Suprapubic skin (tissue), 4 donors: ENCODE measurements at regions not wholly inside any gene's neighbourhood (a gene's known extent, or its start where the extent isn't known, plus 50 kb on each side); places are given as distances from the start of the nearest gene placed in this dataset.

Experiments used
- DNase-seq, 2 donors: peaks; one replicate each; pipeline ENCODE4 v3.0.0-alpha.2; 2019; ENCODE audit warnings: low spot score in 2 of 2
- H3K27ac ChIP-seq: fragments of 200-600 bp; sonication (generic); one replicate; pipeline ENCODE4 v1.5.1; 2019
- H3K27me3 ChIP-seq: fragments of 200-600 bp; sonication (generic); one replicate; pipeline ENCODE4 v1.5.1; 2019
- H3K36me3 ChIP-seq: fragments of 200-600 bp; sonication (generic); one replicate; pipeline ENCODE4 v1.5.1; 2019
- H3K4me1 ChIP-seq: fragments of 200-600 bp; sonication (generic); one replicate; pipeline ENCODE4 v1.5.1; 2019
- H3K4me3 ChIP-seq: fragments of 200-600 bp; sonication (generic); one replicate; pipeline ENCODE4 v1.5.1; 2019; ENCODE audit warnings: mild to moderate bottlenecking
- H3K9me3 ChIP-seq: fragments of 200-600 bp; sonication (generic); one replicate; pipeline ENCODE4 v1.5.1; 2019
- EP300 ChIP-seq: sonication (generic); formaldehyde crosslinking; IDR thresholded peaks from one replicate; pipeline ENCODE4 v1.6.1; 2017; ENCODE audit warnings: antibody characterized with exemption
- POLR2A ChIP-seq, 2 donors: fragments of 450-650 bp; IDR thresholded peaks; one replicate each; pipeline ENCODE4 v1.6.1; 2017; ENCODE audit warnings: antibody characterized with exemption in 2 of 2, mild to moderate bottlenecking in 2 of 2, moderate library complexity in 2 of 2
- POLR2AphosphoS5 ChIP-seq, 3 donors: sonication (generic); formaldehyde crosslinking; IDR thresholded peaks; one replicate each; pipeline ENCODE4 v1.6.1; 2017; ENCODE audit warnings: antibody characterized with exemption in 3 of 3
- WGBS: methylation state at CpG from one replicate; pipeline ENCODE4 v1.1.5; 2018; 5-methylcytosine and 5-hydroxymethylcytosine counted together
- TF ChIP-seq, protein P1 (sequence below), 2 donors: fragments of 200-600 bp in 1 of 2; fragments of 450-650 bp in 1 of 2; sonication (generic) in 1 of 2; IDR thresholded peaks; one replicate each; pipeline ENCODE4 v1.5.1; 2016 to 2019; ENCODE audit warnings: antibody characterized with exemption in 2 of 2, mild to moderate bottlenecking in 1 of 2, moderate library complexity in 1 of 2

DNA sequence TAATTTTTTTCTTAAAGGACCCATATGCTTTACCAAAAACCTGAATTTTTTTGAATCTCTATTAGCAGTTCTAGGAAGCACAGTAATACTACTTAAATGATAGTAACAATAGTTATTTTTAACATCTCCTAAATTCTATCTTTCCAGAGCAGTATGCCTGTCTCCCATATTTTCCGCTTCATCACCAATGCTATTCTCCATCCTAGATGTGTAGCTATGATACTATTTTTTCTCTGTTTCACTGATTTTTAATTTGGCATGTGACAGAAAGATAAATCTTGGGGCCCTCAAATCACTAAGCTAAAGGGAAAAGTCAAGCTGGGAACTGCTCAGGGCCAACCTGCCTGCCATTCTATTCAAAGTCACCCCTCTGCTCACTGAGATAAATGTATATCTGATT, 102.3 kb upstream of the HMCN1 start:
- H3K4me3 ChIP-seq, result no peak overlapping the region
- no peak overlapping the region for H3K27ac ChIP-seq
- no peaks in the 10 kb centered on the region for H3K9me3 ChIP-seq
- H3K4me1 ChIP-seq, result no peaks in the 10 kb centered on the region
- WGBS, result 98% methylated on average over 1 of the region's 1 CpG
- H3K27me3 ChIP-seq, result no peaks in the 10 kb centered on the region
- no peak for DNase-seq
- H3K36me3 ChIP-seq, result no peaks in the 10 kb centered on the region
- TF ChIP-seq, protein P1, sequence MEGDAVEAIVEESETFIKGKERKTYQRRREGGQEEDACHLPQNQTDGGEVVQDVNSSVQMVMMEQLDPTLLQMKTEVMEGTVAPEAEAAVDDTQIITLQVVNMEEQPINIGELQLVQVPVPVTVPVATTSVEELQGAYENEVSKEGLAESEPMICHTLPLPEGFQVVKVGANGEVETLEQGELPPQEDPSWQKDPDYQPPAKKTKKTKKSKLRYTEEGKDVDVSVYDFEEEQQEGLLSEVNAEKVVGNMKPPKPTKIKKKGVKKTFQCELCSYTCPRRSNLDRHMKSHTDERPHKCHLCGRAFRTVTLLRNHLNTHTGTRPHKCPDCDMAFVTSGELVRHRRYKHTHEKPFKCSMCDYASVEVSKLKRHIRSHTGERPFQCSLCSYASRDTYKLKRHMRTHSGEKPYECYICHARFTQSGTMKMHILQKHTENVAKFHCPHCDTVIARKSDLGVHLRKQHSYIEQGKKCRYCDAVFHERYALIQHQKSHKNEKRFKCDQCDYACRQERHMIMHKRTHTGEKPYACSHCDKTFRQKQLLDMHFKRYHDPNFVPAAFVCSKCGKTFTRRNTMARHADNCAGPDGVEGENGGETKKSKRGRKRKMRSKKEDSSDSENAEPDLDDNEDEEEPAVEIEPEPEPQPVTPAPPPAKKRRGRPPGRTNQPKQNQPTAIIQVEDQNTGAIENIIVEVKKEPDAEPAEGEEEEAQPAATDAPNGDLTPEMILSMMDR (IDR thresholded peaks at IDR 0.05), result no peak
- TF ChIP-seq POLR2A (IDR thresholded peaks at IDR 0.05) (no peak), EP300 (no peak), POLR2AphosphoS5 (IDR thresholded peaks at IDR 0.05) (no peak)

DNA sequence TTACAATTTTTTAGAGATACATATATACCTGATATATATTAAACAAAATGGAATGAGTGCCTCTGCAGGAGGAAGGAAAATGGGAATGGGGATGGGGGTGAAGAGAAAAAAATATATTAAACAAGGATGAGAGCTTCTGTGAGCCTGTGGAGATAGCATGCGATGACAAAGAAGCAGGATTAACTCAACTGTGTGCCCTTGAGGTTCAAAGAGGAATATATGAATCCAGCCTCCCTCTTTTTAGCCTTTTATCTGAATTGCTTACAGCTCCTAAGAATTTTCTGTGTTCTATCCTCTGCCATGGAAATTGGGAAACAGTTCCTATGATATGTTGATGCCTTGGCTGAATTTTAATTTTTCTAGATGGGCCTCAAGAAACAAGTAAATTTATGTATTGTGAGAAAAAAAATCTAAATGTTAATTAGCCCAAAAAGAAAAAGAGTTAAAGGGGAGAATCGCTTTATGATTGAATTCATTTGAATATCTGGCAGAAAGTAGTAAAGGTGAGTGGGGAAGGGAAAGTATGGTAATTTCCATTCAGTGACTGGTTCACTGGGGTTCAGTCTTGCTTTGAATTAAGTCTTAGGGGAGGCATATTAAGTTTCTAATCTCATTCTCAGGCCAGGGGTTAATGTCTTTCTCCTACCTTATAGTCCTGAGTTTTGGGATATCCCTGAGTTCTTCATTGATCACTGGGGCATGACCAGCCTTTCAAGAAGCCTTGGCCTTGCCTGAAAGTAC, 106.3 kb upstream of the HMCN1 start:
- Histone ChIP-seq H3K4me1 (no peaks in the 10 kb centered on the region), H3K9me3 (no peaks in the 10 kb centered on the region), H3K27ac (no peak overlapping the region), H3K36me3 (no peaks in the 10 kb centered on the region), H3K27me3 (no peaks in the 10 kb centered on the region), H3K4me3 (no peak overlapping the region)
- no peak for DNase-seq
- TF ChIP-seq EP300 (no peak), POLR2AphosphoS5 (IDR thresholded peaks at IDR 0.05) (no peak), POLR2A (IDR thresholded peaks at IDR 0.05) (no peak)
- TF ChIP-seq, protein P1 (IDR thresholded peaks at IDR 0.05), result no peak
- 85% methylated on average over 2 of the region's 2 CpGs for WGBS

DNA sequence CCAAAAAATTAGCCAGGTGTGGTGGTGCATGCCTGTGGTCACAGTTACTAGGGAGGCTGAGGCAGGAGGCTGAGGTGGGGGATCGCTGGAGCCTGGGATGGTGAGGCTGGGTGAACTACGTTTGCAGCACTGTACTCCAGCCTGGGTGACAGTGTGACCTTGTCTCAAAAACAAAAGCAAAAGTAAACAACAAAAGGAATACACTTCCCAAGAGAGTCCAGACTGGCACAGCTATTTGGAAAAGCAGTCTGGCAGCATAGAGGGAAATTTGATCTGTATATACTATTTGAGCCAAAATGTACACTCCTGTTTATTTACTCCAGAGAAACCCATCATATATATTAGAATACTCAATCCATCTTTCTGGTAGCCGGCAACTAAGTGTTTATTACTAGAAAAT, 107.0 kb upstream of the HMCN1 start:
- 62% methylated on average over 3 of the region's 3 CpGs for WGBS
- Histone ChIP-seq H3K4me1 (no peaks in the 10 kb centered on the region), H3K9me3 (no peaks in the 10 kb centered on the region), H3K27ac (no peak overlapping the region), H3K36me3 (no peaks in the 10 kb centered on the region), H3K27me3 (no peaks in the 10 kb centered on the region), H3K4me3 (no peak overlapping the region)
- no peak for TF ChIP-seq EP300
- no peak for TF ChIP-seq POLR2AphosphoS5 (IDR thresholded peaks at IDR 0.05)
- TF ChIP-seq, protein P1 (IDR thresholded peaks at IDR 0.05), result no peak
- TF ChIP-seq POLR2A (IDR thresholded peaks at IDR 0.05), result no peak
- DNase-seq, result no peak

DNA sequence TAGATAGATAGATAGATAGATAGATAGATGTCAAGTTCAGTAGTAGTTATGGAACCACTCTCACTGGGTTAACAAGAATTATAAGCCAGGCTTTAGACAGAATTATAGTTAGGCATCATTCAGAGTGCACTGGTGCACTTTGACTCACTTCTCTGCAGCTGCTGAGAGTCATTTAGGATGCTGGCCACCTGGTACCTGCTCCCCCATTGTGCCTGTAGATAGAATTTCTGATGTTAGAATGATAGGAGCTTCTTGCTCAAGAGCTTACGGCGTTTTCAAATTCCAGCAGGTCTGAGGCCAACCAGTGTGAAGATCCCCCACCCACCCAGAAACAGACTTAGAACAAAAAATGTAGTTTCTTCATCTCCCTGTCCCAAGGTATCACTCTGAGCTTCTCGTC, 107.8 kb upstream of the HMCN1 start:
- H3K27me3 ChIP-seq, result no peaks in the 10 kb centered on the region
- WGBS, result 94% methylated on average over 3 of the region's 3 CpGs
- no peak for DNase-seq
- no peaks in the 10 kb centered on the region for H3K36me3 ChIP-seq
- no peak for TF ChIP-seq POLR2AphosphoS5 (IDR thresholded peaks at IDR 0.05)
- TF ChIP-seq, protein P1 (IDR thresholded peaks at IDR 0.05), result no peak
- TF ChIP-seq POLR2A (IDR thresholded peaks at IDR 0.05), result no peak
- no peak for TF ChIP-seq EP300
- H3K27ac ChIP-seq, result no peak overlapping the region
- H3K9me3 ChIP-seq, result no peaks in the 10 kb centered on the region
- no peaks in the 10 kb centered on the region for H3K4me1 ChIP-seq
- H3K4me3 ChIP-seq, result no peak overlapping the region

DNA sequence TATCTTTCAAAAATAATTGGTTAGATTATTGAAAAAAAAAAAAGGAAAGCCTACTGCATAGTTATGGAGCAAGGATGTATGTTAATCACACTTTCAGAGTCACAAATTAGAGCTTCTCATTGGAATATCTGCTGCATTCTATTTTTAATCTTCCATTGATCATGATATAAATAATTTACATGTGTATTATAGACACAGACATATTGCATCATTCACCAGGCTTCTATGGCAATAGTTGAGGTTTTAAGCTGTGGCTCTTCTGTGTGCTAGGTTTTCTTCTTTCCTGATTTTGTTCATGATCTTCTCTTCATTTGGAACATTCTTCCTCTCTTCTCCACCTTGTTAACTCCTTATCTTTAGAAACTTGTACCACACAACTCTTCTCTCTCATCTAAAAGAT, 123.2 kb upstream of the HMCN1 start:
- Histone ChIP-seq H3K27me3 (no peaks in the 10 kb centered on the region), H3K27ac (no peak overlapping the region), H3K4me3 (no peak overlapping the region), H3K36me3 (no peaks in the 10 kb centered on the region), H3K4me1 (no peaks in the 10 kb centered on the region), H3K9me3 (no peaks in the 10 kb centered on the region)
- TF ChIP-seq POLR2AphosphoS5 (IDR thresholded peaks at IDR 0.05), result no peak
- TF ChIP-seq POLR2A (IDR thresholded peaks at IDR 0.05), result no peak
- TF ChIP-seq EP300, result no peak
- TF ChIP-seq, protein P1 (IDR thresholded peaks at IDR 0.05), result no peak
- no peak for DNase-seq
